ENCODE measurements at regions not wholly inside any gene's neighbourhood (a gene's known extent, or its start where the extent isn't known, plus 50 kb on each side); places are given as distances from the start of the nearest gene placed in this dataset.

DNA sequence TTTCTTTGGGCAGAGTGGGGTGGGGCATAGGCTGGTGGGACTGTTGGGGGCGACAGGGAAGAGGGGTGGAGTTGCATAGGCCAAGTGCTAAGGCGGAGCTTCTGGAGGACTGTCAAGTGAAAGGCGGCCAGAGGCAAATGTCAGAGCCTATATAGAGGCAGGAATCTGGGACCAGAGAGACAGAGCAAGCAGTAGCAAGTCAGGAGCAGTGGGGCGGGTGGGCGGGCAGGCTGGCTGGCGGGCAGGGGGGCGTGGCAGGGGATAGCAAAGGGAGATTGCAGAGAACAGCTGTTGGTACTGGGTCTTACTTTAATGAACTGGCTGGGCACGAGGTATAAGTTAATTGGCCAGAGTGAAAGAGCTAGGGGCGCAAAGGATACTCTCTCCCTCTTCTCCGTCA lies 89.8 kb downstream of the RTL9 start:
- TF ChIP-seq POLR2A (IDR thresholded peaks at IDR 0.05), result no peak
- TF ChIP-seq, protein P1, sequence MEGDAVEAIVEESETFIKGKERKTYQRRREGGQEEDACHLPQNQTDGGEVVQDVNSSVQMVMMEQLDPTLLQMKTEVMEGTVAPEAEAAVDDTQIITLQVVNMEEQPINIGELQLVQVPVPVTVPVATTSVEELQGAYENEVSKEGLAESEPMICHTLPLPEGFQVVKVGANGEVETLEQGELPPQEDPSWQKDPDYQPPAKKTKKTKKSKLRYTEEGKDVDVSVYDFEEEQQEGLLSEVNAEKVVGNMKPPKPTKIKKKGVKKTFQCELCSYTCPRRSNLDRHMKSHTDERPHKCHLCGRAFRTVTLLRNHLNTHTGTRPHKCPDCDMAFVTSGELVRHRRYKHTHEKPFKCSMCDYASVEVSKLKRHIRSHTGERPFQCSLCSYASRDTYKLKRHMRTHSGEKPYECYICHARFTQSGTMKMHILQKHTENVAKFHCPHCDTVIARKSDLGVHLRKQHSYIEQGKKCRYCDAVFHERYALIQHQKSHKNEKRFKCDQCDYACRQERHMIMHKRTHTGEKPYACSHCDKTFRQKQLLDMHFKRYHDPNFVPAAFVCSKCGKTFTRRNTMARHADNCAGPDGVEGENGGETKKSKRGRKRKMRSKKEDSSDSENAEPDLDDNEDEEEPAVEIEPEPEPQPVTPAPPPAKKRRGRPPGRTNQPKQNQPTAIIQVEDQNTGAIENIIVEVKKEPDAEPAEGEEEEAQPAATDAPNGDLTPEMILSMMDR (IDR thresholded peaks at IDR 0.05), result no peak

Data from adrenal gland (tissue), 5 donors.